Brain microvascular endothelial cell (primary cell): ENCODE measurements at regions not wholly inside any gene's neighbourhood (a gene's known extent, or its start where the extent isn't known, plus 50 kb on each side); places are given as distances from the start of the nearest gene placed in this dataset.

Source experiments
- DNase-seq: peaks from one replicate; pipeline ENCODE4 v3.0.0-alpha.2; 2020
- H3K27ac ChIP-seq: fragments of 250-450 bp; sonication (Bioruptor Pico); 2 replicates; pipeline ENCODE4 v1.5.1; 2020; ENCODE audit warnings: mild to moderate bottlenecking, moderate library complexity
- H3K27me3 ChIP-seq: fragments of 250-450 bp; sonication (Bioruptor Pico); replicated peaks from 2 replicates; pipeline ENCODE4 v1.5.1; 2020; ENCODE audit warnings: mild to moderate bottlenecking
- H3K36me3 ChIP-seq: fragments of 250-450 bp; sonication (Bioruptor Pico); replicated peaks from 2 replicates; pipeline ENCODE4 v1.5.1; 2020; ENCODE audit warnings: mild to moderate bottlenecking
- H3K4me3 ChIP-seq: 2 replicates; pipeline ENCODE4 v1.5.1; 2011; ENCODE audit warnings: low read depth, mild to moderate bottlenecking, control low read depth, low read length, moderate library complexity
- in situ Hi-C: cut with HindIII; loops from 2 replicates; pipeline ENCODE4 v1.10.0; 2017; ENCODE audit warnings: low sequenced_read_pairs, low pct_ligation_motif_present
- TF ChIP-seq, protein P1 (sequence below): IDR thresholded peaks from 2 replicates; pipeline ENCODE4 v1.5.1; 2011; ENCODE audit warnings: low read depth, mild to moderate bottlenecking, moderate library complexity, low read length, control low read depth, inconsistent platforms; ENCODE audit errors: missing control alignments

DNA sequence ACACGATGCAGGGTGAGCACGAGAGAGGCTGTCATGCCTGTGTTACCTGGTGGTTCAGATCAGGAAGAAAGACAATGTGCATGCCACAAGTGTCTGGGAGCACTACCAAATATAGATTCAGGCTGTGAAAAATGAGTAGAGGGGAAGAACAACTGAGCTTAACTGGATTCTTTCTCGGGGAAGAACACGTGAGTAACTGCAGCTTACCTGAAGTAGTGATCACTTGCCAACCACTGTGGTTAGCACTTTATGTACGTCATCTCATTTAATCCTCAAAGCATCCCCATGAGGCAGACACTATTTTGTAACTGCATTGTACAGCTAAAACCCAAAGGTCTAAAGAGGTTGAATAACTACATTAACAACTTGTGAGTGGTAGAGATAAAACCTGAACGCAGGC, 746.2 kb downstream of the TUSC7 start:
- DNase-seq: no peak
- H3K27me3 ChIP-seq: no peaks in the 10 kb centered on the region
- in situ Hi-C loops: no loop called here
- H3K27ac ChIP-seq: no peak overlapping the region
- TF ChIP-seq, protein P1, sequence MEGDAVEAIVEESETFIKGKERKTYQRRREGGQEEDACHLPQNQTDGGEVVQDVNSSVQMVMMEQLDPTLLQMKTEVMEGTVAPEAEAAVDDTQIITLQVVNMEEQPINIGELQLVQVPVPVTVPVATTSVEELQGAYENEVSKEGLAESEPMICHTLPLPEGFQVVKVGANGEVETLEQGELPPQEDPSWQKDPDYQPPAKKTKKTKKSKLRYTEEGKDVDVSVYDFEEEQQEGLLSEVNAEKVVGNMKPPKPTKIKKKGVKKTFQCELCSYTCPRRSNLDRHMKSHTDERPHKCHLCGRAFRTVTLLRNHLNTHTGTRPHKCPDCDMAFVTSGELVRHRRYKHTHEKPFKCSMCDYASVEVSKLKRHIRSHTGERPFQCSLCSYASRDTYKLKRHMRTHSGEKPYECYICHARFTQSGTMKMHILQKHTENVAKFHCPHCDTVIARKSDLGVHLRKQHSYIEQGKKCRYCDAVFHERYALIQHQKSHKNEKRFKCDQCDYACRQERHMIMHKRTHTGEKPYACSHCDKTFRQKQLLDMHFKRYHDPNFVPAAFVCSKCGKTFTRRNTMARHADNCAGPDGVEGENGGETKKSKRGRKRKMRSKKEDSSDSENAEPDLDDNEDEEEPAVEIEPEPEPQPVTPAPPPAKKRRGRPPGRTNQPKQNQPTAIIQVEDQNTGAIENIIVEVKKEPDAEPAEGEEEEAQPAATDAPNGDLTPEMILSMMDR: no peak
- no peak overlapping the region for H3K4me3 ChIP-seq
- H3K36me3 ChIP-seq: no peaks in the 10 kb centered on the region

DNA sequence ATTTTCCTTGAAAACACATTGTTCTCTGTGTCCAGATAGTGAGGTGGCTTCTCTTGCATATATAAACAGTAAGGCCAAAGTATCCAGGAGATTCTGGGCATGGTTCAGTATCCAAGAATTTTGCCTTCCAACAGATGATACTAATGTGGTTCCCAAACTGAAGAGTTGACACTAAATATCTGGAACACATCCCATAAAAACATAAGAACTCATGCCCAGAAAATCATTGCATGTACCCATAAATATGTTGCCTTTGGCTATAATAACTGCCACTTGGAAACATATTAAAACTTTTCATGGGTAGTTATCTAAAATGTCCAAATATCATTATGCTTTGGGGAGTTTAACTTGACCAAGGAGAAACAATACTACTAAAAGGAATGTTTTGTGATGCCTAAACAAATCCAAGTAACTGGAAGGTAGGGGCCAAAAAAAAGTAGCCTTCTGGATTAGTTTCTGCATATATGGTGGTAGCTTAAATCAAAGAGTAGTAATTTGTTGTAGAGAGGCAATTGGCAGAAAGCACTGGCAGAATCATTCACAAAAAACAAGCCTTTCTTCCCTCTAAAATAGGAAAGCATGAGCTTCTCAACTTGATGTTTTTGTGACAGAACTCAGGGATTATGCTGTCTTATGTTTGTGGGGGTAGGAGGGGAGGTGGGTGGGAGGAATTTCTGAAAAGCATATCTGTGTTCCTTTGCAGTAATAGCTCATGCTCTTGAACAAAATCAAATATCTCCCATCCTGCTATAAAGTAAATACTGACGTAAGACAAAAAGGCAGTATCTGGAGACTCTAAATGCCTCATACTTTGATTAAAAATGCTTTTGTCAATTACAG, 753.9 kb downstream of the TUSC7 start:
- Histone ChIP-seq H3K36me3 (no peaks in the 10 kb centered on the region), H3K27ac (no peak overlapping the region), H3K4me3 (no peak overlapping the region), H3K27me3 (no peaks in the 10 kb centered on the region)
- in situ Hi-C loops: no loop called here
- TF ChIP-seq, protein P1: no peak
- DNase-seq: no peak

DNA sequence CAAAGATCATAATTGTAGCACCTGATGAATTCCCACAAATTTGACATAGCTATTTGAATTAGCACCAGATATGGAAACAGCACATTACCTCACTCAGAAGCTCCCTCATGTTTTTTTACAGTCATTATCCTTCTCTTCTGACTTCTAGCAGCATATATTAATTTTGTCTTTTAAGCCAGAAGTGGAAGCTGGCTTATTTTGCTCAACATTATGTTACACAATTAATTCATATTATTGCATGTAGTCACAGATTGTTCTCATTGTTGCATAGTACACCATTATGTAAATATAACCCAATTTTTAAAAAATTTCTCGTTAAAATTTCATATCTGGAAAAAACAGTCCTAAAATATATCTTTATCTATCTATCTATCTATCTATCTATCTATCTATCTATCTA, 762.3 kb downstream of the TUSC7 start:
- in situ Hi-C loops: no loop called here
- no peaks in the 10 kb centered on the region for H3K36me3 ChIP-seq
- TF ChIP-seq, protein P1: no peak

DNA sequence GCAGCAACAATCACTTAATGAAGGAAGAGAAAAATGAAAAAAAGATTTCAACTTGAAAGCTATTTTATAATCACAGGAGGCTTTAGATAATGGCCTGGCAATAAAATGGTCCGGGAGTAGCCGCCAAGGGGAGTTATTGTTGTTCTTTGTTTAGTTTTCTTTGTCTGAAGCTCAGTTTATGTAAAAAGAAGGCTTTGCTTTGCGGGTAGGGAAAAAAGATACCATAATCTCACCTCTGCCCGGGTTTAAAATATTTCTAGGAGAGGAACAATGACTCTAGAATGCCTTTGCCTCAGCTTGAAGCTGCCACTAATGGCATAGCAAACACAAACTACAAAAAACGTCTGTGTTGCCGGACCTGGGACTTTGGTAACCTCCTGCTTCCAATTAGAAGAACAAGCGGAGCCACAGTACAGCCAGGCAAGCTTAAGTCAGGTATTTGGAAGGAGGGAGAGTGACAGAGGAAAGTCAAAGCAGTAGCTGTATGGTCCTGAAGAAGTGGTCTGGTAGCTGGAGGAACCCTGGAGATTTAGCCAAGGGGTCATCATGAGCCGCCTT, 764.5 kb downstream of the TUSC7 start:
- H3K27me3 ChIP-seq: no peaks in the 10 kb centered on the region
- no peaks in the 10 kb centered on the region for H3K36me3 ChIP-seq
- TF ChIP-seq, protein P1: no peak
- in situ Hi-C loops: no loop called here
- no peak for DNase-seq
- no peak overlapping the region for H3K4me3 ChIP-seq
- H3K27ac ChIP-seq: no peak overlapping the region

More for the DNA sequence above, 762.3 kb downstream of the TUSC7 start:
- no peak overlapping the region for H3K27ac ChIP-seq
- H3K27me3 ChIP-seq: no peaks in the 10 kb centered on the region
- no peak for DNase-seq
- no peak overlapping the region for H3K4me3 ChIP-seq

DNA sequence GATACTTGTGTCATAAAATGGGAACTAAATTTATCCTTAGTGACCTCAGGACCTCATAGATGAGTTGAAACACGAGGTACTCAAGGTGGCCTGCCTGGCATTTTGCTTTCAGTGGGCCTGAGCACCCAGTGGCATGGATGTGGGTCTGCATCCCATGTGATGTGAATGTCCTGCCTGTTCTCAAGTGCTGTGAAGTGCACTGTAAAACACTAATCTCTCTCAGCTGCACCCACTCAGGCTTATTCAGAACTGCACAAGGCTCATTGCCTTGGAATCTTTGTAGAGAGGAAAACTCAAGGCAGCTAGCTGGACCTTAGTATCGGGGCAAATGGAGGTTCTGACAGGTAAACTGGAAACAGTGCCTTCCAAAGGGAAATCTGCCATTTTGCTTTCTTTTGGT, 767.0 kb downstream of the TUSC7 start:
- H3K27ac ChIP-seq: no peak overlapping the region
- in situ Hi-C loops: no loop called here
- H3K27me3 ChIP-seq: no peaks in the 10 kb centered on the region
- DNase-seq: no peak
- H3K4me3 ChIP-seq: no peak overlapping the region
- TF ChIP-seq, protein P1: no peak
- H3K36me3 ChIP-seq: no peaks in the 10 kb centered on the region
